ENCODE measurements at regions not wholly inside any gene's neighbourhood (a gene's known extent, or its start where the extent isn't known, plus 50 kb on each side); places are given as distances from the start of the nearest gene placed in this dataset.

DNA sequence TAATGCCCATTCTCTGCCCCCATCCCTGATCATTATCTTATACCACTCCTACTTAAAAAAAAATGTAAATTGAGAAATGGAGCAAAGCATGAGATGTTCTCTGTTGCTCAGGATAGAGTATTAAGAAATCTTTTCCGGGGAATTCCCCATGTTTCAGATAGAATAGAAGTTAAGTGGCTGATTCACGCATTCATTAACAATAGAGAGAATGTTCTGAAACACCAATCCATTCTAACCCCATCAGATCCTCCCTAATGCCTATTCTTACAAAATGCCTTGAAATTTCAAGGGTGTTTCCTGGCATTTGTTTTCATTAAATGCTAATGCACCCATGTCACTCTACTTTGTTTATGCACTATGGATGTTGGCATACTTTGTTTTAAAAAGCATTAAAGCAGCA, 101.1 kb downstream of the AREG start:
- WGBS, 2 donors: 44 to 63% methylated on average over 2 of the region's 2 CpGs
- TF ChIP-seq, protein P1, sequence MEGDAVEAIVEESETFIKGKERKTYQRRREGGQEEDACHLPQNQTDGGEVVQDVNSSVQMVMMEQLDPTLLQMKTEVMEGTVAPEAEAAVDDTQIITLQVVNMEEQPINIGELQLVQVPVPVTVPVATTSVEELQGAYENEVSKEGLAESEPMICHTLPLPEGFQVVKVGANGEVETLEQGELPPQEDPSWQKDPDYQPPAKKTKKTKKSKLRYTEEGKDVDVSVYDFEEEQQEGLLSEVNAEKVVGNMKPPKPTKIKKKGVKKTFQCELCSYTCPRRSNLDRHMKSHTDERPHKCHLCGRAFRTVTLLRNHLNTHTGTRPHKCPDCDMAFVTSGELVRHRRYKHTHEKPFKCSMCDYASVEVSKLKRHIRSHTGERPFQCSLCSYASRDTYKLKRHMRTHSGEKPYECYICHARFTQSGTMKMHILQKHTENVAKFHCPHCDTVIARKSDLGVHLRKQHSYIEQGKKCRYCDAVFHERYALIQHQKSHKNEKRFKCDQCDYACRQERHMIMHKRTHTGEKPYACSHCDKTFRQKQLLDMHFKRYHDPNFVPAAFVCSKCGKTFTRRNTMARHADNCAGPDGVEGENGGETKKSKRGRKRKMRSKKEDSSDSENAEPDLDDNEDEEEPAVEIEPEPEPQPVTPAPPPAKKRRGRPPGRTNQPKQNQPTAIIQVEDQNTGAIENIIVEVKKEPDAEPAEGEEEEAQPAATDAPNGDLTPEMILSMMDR (IDR thresholded peaks at IDR 0.05): no peak
- TF ChIP-seq POLR2A (IDR thresholded peaks at IDR 0.05): no peak
- intact Hi-C loops (cut with DNase I; ENCODE audit: low total_unique reads): no loop called here
- H3K4me3 ChIP-seq (ENCODE audit: low read depth, poor library complexity, severe bottlenecking): no peak overlapping the region
- no peak for DNase-seq (ENCODE audit: low spot score in 2 of 2)

DNA sequence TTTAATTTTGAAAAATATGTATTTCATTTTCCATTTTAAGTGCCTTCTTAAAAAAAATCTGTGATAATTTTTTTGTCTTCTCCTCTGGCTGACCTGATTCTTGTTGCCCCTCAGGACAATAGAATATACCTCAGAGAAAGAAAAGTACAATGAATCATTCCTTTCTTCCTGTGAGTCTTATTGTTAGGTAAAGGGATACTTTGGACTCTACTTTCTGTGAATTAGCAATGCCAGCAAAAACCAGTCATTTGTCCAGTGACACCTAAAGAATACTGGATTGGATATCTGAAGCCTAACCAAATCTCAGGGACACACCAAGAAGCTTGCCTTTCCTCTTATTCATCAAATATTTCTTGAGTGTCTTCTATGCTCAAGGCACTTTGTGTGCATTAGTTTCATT, 102.1 kb downstream of the AREG start:
- H3K4me3 ChIP-seq (ENCODE audit: low read depth, poor library complexity, severe bottlenecking): no peak overlapping the region
- intact Hi-C loops (cut with DNase I; ENCODE audit: low total_unique reads): no loop called here
- no peak for TF ChIP-seq POLR2A (IDR thresholded peaks at IDR 0.05)
- no peak for DNase-seq (ENCODE audit: low spot score in 2 of 2)

DNA sequence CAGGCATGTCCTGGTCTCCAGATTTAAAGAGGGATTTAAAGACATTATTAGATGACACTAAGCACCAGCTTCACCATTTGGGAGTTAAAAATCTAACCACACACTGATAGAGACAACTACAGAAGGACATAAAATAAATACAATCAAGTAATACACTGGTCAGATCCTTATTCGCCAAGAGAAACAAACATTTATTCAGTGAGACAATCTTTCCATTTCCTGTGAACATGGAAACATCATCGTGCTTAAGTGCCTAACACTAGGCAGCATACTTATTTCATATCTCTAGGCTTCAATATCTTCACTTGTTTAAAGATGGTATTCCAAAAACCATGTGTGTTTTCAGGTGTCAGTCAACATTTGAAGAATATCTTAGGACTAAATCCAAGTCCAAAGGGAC, 103.6 kb downstream of the AREG start:
- WGBS, 2 donors: 72 to 78% methylated on average over 2 of the region's 2 CpGs
- intact Hi-C loops (cut with DNase I; ENCODE audit: low total_unique reads): no loop called here
- H3K4me3 ChIP-seq (ENCODE audit: low read depth, poor library complexity, severe bottlenecking): no peak overlapping the region
- no peak for DNase-seq (ENCODE audit: low spot score in 2 of 2)
- TF ChIP-seq, protein P1 (IDR thresholded peaks at IDR 0.05): no peak
- TF ChIP-seq POLR2A (IDR thresholded peaks at IDR 0.05): no peak

DNA sequence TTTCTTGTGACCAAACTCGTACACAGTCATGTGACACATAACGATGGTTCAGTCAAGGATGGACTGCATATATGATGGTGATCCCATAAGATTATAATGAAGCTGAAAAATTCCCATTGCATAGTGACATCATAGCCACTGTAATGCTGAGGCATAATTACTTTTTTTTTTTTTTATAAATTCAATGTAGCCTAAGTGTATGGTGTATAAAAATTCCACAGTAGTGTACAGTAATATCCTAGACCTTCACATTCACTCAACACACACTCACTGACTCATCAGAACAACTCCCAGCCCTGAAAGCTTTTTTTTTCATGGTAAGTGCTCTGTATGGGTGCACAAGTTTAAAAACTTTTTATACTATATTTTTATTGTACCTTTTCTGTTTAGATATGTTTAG, 105.0 kb downstream of the AREG start:
- WGBS, 2 donors: 89 to 91% methylated on average over 2 of the region's 2 CpGs
- no peak overlapping the region for H3K4me3 ChIP-seq (ENCODE audit: low read depth, poor library complexity, severe bottlenecking)
- no peak for TF ChIP-seq POLR2A (IDR thresholded peaks at IDR 0.05)
- TF ChIP-seq, protein P1 (IDR thresholded peaks at IDR 0.05): no peak
- DNase-seq (ENCODE audit: low spot score in 2 of 2): no peak
- intact Hi-C loops (cut with DNase I; ENCODE audit: low total_unique reads): no loop called here

DNA sequence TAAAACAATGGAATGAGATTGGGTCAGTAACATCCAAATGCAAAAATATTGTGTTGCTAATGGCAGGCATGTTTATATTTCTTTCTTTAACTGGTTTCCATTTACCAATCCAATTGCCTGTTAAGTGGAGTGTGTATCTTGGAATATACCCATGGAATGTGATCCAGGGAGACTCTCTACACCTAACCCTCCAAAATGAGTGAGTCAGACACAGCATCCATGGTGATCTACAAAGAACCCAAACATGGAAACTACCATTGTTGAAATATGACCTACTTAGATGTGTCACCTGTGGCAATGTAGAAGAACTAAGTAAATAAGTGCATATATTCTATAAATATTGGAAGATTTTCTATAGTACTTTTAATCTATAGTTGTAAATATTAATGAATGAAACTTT, 110.3 kb downstream of the AREG start:
- intact Hi-C loops (cut with DNase I; ENCODE audit: low total_unique reads): no loop called here
- no peak for TF ChIP-seq POLR2A (IDR thresholded peaks at IDR 0.05)
- TF ChIP-seq, protein P1 (IDR thresholded peaks at IDR 0.05): no peak
- no peak for DNase-seq (ENCODE audit: low spot score in 2 of 2)
- no peak overlapping the region for H3K4me3 ChIP-seq (ENCODE audit: low read depth, poor library complexity, severe bottlenecking)

DNA sequence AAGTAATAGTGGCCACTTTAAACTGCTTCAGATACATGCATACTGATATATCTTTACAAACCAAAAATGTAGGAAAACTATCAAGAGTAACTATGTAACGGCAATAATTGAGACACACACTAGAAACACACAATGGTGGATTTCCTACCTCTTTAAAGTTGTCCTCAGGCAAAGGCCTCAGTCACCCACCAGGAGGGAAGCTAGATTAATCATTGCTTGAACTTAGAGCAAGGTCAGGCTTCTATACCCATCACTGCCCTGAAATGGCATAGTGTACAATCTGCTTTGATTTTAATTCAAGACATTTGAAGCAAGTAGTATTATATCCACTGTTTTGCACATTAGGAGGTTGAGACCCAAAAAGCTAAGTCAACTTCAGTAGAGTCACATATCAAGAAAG, 110.9 kb downstream of the AREG start:
- H3K4me3 ChIP-seq (ENCODE audit: low read depth, poor library complexity, severe bottlenecking): no peak overlapping the region
- TF ChIP-seq, protein P1 (IDR thresholded peaks at IDR 0.05): no peak
- no peak for TF ChIP-seq POLR2A (IDR thresholded peaks at IDR 0.05)
- intact Hi-C loops (cut with DNase I; ENCODE audit: low total_unique reads): no loop called here
- DNase-seq (ENCODE audit: low spot score in 2 of 2): no peak
- 87 to 93% methylated on average over 1 of the region's 1 CpG for WGBS, 2 donors

Data from lower leg skin (tissue), 4 donors.